GM19438 (cell line): ENCODE measurements at regions not wholly inside any gene's neighbourhood (a gene's known extent, or its start where the extent isn't known, plus 50 kb on each side); places are given as distances from the start of the nearest gene placed in this dataset.
"Not testable (repeated sequence)": the region's sequence is repeated elsewhere in the genome, so short reads cannot be mapped to it uniquely, and the experiment has no call there.

Source experiments
- ATAC-seq: cut with Tn5 transposase; IDR thresholded peaks from one replicate; pipeline ENCODE4 v1.9.1; 2021; ENCODE audit warnings: low read depth; ENCODE audit not compliant: unreplicated experiment

DNA sequence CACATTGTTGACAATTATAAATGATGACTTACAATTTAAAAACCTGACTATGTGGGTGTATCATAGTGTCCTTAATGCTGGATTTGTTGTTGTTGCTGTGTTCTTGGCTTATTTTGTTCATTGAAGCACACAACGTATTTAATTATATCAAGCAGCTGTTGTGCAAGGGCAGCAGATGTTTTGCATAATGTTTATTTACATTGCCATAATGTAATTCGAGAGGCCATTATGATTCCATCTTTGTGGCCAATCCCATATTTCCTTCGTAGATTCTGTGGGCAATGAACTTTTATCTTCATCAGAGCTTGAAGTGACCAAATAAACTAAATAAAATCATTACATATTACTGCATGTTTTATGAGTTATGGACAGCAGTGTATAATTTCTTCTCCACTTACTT is 422.6 kb upstream of the GALNTL6 start:
- no peak for ATAC-seq

GRCh38 chr4:171378323-171378722 is 434.9 kb upstream of the GALNTL6 start:
- no peak for ATAC-seq

DNA sequence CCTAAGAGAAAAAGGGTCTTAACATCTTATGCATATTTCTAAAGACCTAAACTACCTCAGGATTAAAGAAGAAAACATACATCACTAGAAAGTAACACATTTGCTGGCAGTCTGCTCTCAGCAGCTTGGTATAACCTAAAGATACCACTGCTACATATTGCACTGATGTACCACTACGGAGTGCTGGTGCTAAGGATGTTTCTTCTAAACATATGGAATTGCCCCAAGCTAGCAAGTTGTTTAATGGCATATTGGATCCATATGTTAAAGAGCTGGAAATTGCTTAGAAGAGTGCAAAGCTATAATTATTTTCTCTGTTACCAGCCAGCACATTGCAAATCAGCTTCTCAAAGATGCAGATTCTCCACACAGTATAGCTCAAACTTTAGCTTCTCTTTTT is 436.5 kb upstream of the GALNTL6 start:
- no peak for ATAC-seq

GRCh38 chr4:171353535-171353934 is 459.7 kb upstream of the GALNTL6 start:
- no peak for ATAC-seq

DNA sequence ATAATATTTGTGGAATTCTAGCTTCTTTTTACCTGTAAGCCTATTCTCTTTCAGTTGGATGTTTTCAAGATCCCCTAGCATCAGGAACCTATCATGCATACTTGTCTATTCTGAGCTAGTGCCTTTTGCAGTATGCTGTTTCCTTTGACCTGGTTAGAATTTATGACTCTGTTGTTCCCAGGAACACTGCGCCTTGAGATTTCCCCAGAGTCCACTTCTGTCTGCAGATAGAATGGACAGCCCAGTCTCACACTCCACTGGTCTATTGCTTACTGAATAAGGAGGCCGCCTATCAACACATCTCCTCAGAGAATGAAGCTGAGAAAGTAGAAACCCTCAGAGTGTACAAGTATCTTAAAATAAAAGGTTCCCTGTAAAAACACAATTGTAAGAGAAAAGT is 465.1 kb upstream of the GALNTL6 start:
- ATAC-seq, result no peak

- no peak for ATAC-seq
These were observed 470.6 kb upstream of the GALNTL6 start for GRCh38 chr4:171342646-171343045.

DNA sequence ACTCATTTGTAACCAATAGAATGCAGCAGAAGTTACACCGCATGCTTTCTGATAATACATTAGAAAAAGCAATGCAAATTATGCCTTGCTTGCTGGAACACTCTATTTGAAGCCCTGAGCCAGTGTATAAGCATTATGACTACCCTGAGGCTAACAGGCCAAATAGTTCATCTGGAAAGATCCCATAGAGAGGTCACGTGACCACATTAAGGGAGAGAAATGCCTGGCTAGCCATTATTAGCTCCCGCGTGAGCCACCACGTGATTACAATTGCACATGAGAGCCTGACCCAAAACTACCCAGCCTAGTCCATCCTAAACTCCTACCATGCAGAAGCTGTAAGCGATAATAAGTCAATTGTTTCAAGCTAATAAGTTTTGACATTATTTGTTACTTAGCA is 472.9 kb upstream of the GALNTL6 start:
- no peak for ATAC-seq

- no peak for ATAC-seq
These were observed 478.7 kb upstream of the GALNTL6 start for GRCh38 chr4:171334549-171334948.

DNA sequence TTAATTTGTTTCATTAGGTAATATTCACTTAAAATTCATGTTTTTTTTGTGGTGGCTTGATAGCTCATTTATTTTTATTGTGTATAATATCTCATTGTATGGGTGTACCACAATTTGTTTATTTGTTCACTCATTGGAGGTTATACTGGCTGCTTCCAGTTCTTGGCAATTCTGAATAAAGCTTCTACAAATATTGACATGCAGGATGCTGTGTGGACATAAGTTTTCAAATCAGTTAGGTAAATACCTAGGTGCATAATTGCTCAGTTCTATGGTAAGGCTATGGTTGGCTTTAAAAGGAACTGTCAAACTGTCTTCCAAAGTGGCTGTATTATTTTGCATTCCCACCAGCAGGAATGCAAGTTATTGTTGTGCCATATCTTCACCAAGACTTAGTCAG is 504.5 kb upstream of the GALNTL6 start:
- ATAC-seq, result no peak

DNA sequence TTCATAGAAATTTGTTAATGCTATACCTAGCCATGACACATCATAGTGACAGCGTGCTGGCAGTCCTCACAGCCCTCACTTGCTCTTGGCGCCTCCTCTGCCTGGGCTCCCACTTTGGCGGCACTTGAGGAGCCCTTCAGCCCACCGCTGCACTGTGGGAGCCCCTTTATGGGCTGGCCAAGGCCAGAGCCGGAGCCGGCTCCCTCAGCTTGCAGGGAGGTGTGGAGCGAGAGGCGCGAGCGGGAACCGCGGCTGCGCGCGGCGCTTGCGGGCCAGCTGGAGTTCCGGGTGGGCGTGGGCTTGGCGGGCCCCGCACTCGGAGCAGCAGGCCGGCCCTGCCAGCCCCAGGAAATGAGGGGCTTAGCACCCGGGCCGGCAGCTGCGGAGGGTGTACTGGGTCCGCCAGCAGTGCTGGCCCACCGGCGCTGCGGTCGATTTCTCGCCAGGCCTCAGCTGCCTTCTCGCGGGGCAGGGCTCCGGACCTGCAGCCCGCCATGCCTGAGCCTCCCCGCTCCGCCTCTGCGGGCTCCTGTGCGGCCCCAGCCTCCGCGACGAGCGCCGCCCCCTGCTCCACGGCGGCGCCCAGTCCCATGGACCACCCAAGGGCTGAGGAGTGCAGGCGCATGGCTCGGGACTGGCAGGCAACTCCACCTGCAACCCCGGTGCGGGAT is 515.0 kb upstream of the GALNTL6 start:
- not testable (repeated sequence) for ATAC-seq

- no peak for ATAC-seq
These were observed 524.3 kb upstream of the GALNTL6 start for GRCh38 chr4:171288816-171289432.

DNA sequence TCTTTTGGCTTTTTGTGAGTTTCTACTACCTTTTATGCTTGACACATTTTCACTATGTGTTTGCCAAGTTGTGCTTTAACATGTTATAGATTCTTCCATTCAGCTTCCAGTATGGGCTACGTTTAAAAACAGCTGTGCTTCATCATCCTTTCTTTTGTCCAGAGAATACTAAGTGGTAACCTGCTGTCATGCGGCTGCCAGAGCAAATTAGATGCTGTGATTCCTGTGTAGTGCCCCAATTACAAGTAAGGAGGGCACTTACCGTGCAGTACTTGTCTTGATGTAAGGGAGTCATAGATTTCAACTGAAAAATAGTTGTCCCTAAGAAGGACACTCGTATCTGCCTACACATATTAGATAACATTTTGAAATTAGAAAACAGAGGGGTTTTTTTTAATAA is 531.8 kb upstream of the GALNTL6 start:
- ATAC-seq, result no peak

- ATAC-seq, result no peak
These were observed 534.1 kb upstream of the GALNTL6 start for GRCh38 chr4:171279131-171279530.

DNA sequence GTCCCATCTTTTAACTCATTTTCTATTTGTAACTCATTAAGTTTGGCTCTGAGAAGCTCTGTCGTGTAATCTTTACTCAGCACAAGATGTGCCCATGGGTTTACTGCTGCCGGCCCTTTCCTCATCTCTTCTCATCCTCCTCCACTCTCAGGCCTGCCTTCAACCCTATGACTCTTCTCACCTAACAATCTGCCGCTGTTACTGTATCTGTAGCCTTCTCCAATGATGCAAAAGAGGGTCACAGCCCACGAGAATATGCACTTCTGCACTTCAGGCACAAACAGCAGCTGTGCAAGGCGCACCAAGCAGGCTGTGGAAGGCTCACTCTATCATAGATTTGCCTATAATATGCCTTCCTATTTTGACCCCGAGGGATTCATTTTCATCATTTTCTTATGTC is 546.5 kb upstream of the GALNTL6 start:
- ATAC-seq, result no peak

DNA sequence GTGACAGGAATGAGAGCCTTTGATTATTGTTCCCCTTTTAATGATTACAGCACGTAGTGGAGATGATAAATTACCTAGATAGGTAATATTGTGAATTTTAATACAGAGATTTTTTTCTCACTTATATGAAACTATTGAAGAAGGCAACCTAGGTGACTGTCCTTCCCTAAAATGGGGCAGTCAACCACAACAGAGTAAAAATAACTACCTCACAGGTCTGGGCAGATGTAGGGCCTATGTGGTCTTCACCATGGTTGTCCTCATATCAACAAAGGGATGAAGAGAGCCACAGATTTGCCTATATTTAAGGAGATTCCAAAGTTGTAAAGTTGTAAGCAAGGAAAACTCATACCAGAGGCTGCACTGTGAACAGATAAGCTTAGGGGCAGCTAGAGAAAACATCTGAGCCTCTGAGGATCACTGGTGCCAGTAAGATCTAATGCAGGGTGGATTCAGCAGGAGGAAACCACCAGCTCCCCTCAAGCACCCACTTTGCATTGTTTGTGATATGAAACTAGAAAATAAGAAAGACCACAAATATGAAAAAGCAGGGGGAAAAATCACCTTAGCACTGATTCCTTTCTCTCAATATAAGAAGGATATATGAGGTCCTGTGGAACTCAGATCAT is 547.9 kb upstream of the GALNTL6 start:
- no peak for ATAC-seq

- no peak for ATAC-seq
These were observed 557.0 kb upstream of the GALNTL6 start for GRCh38 chr4:171256223-171256622.

- no peak for ATAC-seq
These were observed 566.3 kb upstream of the GALNTL6 start for GRCh38 chr4:171246948-171247347.

DNA sequence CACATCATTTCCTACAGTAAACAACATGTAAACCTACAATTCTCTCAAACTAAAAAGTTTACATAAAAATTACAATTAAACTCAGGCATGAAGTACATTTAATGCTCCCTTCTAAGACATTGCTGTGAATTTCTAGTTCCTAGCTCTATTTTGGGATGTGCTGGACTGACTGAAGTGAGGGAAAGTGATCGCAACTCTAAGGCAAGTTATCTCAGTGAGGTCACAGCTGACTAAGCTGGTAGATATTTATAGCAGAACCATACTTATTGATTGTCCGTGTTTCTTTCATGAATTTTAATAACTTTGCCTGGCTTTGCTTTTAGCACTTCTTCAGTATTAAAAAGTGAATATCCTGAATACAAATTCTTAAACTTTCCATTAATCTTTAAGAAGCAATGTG is 570.4 kb upstream of the GALNTL6 start:
- ATAC-seq, result no peak

DNA sequence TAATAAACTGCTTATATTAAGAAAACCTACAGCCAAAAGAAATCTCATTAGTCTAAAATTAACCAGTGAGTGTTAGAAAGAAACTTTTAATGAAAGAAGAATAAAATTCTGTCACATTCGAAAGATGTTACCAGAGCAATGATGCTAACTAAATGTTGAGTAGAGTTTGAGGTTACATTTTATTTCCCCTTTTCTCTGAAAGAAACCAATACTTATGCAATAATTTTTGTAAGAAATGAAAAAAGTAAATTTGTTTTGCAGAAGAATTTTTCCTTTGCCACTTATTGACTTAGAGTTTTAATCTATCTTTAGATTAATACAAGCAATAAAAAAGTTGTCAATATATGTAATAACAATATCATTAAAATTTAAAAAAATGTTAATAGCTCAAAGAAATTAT is 574.0 kb upstream of the GALNTL6 start:
- ATAC-seq, result no peak

DNA sequence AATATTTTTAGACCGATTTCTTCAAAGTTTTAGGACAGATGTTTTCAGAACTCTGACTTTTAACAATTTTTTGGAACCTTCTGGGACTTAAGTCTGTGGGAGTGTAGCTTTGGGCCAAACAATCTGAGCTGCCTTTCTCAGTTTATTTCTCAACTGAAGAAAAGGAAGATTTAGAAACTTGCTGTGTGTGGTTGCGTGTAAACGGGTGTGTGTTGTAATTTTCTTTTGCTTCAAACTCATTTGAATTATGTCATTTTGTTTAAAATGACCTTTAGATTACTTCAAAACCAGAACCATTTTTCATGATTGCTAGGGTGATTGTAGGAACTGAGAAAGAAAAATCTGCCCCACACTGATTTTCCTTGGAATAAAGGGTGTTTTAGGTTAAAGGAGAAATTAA is 577.7 kb upstream of the GALNTL6 start:
- ATAC-seq, result no peak

DNA sequence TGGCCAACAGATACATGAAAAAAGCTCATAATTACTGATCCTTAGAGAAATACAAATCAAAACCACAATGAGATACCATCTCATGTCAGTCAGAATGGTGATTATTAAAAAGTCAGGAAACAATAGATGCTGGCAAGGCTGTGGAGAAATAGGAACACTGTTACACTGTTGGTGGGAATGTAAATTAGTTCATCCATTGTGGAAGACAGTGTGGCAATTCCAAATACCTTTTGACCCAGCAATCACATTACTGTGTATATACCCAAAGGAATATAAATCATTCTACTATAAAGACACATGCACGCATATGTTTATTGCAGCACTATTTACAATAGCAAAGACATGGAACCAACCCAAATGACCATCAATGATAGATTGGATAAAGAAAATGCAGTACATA is 583.9 kb upstream of the GALNTL6 start:
- ATAC-seq, result not testable (repeated sequence)

DNA sequence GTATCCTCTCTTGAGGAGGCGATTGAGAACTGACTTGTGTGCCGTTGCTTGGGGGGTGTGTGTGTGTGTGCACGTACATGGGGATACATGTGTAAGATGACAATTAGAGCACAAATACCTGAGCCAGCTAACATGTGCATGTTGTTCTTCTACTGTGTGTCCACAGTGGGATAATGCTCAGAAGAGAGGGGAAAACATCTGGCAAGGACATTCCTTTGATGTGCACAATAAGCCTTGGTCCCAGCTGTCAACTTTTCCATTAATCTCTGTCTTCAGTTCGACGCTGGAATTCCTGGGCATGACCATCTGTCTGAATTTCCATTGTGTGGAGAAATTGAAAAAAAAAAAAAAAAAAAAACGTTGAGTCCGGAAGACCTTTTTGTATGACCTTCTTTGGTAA is 592.0 kb upstream of the GALNTL6 start:
- no peak for ATAC-seq
